ENCODE measurements at regions not wholly inside any gene's neighbourhood (a gene's known extent, or its start where the extent isn't known, plus 50 kb on each side); places are given as distances from the start of the nearest gene placed in this dataset.
A peak's percentile ranks its signal among the peaks of the same experiment; 100 is the strongest.

- no peak for DNase-seq (ENCODE audit: extremely low read depth in 1 of 11, low read depth in 9 of 11, low spot score in 4 of 11)
These were observed 114.9 kb downstream of the PCDH7 start for GRCh38 chr4:30835044-30835443.

- no peak for DNase-seq (ENCODE audit: extremely low read depth in 1 of 11, low read depth in 9 of 11, low spot score in 4 of 11)
These were observed 116.1 kb downstream of the PCDH7 start for GRCh38 chr4:30836231-30836630.

- DNase-seq (ENCODE audit: extremely low read depth in 1 of 11, low read depth in 9 of 11, low spot score in 4 of 11), result peak in 9 of 11 donors; percentile 12 to 72 (median 39)
These were observed 117.0 kb downstream of the PCDH7 start for GRCh38 chr4:30837131-30837539.

GRCh38 chr4:30837861-30838260 lies 117.7 kb downstream of the PCDH7 start:
- DNase-seq (ENCODE audit: extremely low read depth in 1 of 11, low read depth in 9 of 11, low spot score in 4 of 11), result no peak

GRCh38 chr4:30838331-30838730 lies 118.2 kb downstream of the PCDH7 start:
- no peak for DNase-seq (ENCODE audit: extremely low read depth in 1 of 11, low read depth in 9 of 11, low spot score in 4 of 11)

GRCh38 chr4:30839583-30840520 lies 119.7 kb downstream of the PCDH7 start:
- DNase-seq (ENCODE audit: extremely low read depth in 1 of 11, low read depth in 9 of 11, low spot score in 4 of 11), result no peak

GRCh38 chr4:30840571-30840970 lies 120.4 kb downstream of the PCDH7 start:
- no peak for DNase-seq (ENCODE audit: extremely low read depth in 1 of 11, low read depth in 9 of 11, low spot score in 4 of 11)

GRCh38 chr4:30842142-30842541 lies 122.0 kb downstream of the PCDH7 start:
- no peak for DNase-seq (ENCODE audit: extremely low read depth in 1 of 11, low read depth in 9 of 11, low spot score in 4 of 11)

- DNase-seq (ENCODE audit: extremely low read depth in 1 of 11, low read depth in 9 of 11, low spot score in 4 of 11), result no peak
These were observed 122.5 kb downstream of the PCDH7 start for GRCh38 chr4:30842689-30843088.

GRCh38 chr4:30844861-30845582 lies 124.9 kb downstream of the PCDH7 start:
- no peak for DNase-seq (ENCODE audit: extremely low read depth in 1 of 11, low read depth in 9 of 11, low spot score in 4 of 11)

GRCh38 chr4:30847167-30847566 lies 127.0 kb downstream of the PCDH7 start:
- DNase-seq (ENCODE audit: extremely low read depth in 1 of 11, low read depth in 9 of 11, low spot score in 4 of 11), result no peak

- DNase-seq (ENCODE audit: extremely low read depth in 1 of 11, low read depth in 9 of 11, low spot score in 4 of 11), result no peak
These were observed 127.8 kb downstream of the PCDH7 start for GRCh38 chr4:30847958-30848357.

GRCh38 chr4:30854531-30854930 lies 134.4 kb downstream of the PCDH7 start:
- no peak for DNase-seq (ENCODE audit: extremely low read depth in 1 of 11, low read depth in 9 of 11, low spot score in 4 of 11)

GRCh38 chr4:30855232-30855631 lies 135.1 kb downstream of the PCDH7 start:
- no peak for DNase-seq (ENCODE audit: extremely low read depth in 1 of 11, low read depth in 9 of 11, low spot score in 4 of 11)

- DNase-seq (ENCODE audit: extremely low read depth in 1 of 11, low read depth in 9 of 11, low spot score in 4 of 11), result no peak
These were observed 136.8 kb downstream of the PCDH7 start for GRCh38 chr4:30856795-30857564.

GRCh38 chr4:30860978-30861377 lies 140.8 kb downstream of the PCDH7 start:
- no peak for DNase-seq (ENCODE audit: extremely low read depth in 1 of 11, low read depth in 9 of 11, low spot score in 4 of 11)

GRCh38 chr4:30862196-30862595 lies 142.0 kb downstream of the PCDH7 start:
- DNase-seq (ENCODE audit: extremely low read depth in 1 of 11, low read depth in 9 of 11, low spot score in 4 of 11), result no peak

GRCh38 chr4:30863021-30863420 lies 142.9 kb downstream of the PCDH7 start:
- no peak for DNase-seq (ENCODE audit: extremely low read depth in 1 of 11, low read depth in 9 of 11, low spot score in 4 of 11)

- DNase-seq (ENCODE audit: extremely low read depth in 1 of 11, low read depth in 9 of 11, low spot score in 4 of 11), result no peak
These were observed 145.5 kb downstream of the PCDH7 start for GRCh38 chr4:30865691-30866090.

GRCh38 chr4:30866346-30866745 lies 146.2 kb downstream of the PCDH7 start:
- DNase-seq (ENCODE audit: extremely low read depth in 1 of 11, low read depth in 9 of 11, low spot score in 4 of 11), result no peak
